ENCODE measurements at regions not wholly inside any gene's neighbourhood (a gene's known extent, or its start where the extent isn't known, plus 50 kb on each side); places are given as distances from the start of the nearest gene placed in this dataset.
A peak's percentile ranks its signal among the peaks of the same experiment; 100 is the strongest.
"Not testable (repeated sequence)": the region's sequence is repeated elsewhere in the genome, so short reads cannot be mapped to it uniquely, and the experiment has no call there.

DNA sequence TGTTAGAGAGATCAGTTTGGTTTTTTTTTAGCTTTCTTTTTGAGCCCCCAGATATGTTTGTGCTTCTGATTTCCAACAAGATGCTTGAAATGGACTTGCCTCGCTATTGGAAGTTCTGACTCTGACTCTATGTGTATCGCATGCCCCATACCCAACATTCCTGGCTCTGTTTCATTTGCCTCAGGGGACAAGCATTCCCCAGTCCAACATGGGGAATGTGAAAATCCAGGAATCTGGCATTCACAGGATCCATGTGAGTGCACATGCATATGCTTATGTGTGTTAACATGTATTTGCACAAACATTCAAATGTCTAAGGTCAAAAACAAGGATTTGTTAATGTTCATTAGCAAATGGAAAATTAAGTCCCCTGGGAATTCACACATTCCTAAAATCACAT, 233.9 kb downstream of the TLR4 start:
- Histone ChIP-seq H3K27me3 (ENCODE audit: control insufficient read depth, insufficient read depth, low read length) (no peaks in the 10 kb centered on the region), H3K27ac (ENCODE audit: low read depth in 2 of 2, low read length in 2 of 2) (no peak overlapping the region), H3K4me1 (ENCODE audit: control insufficient read depth in 2 of 3, insufficient read depth in 2 of 3, low read depth in 1 of 3, low read length in 3 of 3) (no peaks in the 10 kb centered on the region), H3K4me3 (ENCODE audit: low read length in 3 of 3) (no peak overlapping the region), H3K9ac (ENCODE audit: low read length in 3 of 3) (no peak overlapping the region), H3K9me3 (ENCODE audit: control insufficient read depth in 2 of 3, insufficient read depth in 1 of 3, low read length in 3 of 3) (no peaks in the 10 kb centered on the region), H3K36me3 (ENCODE audit: control insufficient read depth in 2 of 3, insufficient read depth in 3 of 3, low read length in 3 of 3) (no peaks in the 10 kb centered on the region)
- intact Hi-C loops (cut with DNase I): no loop called here
- FAIRE-seq: no peak
- TF ChIP-seq, protein P1, sequence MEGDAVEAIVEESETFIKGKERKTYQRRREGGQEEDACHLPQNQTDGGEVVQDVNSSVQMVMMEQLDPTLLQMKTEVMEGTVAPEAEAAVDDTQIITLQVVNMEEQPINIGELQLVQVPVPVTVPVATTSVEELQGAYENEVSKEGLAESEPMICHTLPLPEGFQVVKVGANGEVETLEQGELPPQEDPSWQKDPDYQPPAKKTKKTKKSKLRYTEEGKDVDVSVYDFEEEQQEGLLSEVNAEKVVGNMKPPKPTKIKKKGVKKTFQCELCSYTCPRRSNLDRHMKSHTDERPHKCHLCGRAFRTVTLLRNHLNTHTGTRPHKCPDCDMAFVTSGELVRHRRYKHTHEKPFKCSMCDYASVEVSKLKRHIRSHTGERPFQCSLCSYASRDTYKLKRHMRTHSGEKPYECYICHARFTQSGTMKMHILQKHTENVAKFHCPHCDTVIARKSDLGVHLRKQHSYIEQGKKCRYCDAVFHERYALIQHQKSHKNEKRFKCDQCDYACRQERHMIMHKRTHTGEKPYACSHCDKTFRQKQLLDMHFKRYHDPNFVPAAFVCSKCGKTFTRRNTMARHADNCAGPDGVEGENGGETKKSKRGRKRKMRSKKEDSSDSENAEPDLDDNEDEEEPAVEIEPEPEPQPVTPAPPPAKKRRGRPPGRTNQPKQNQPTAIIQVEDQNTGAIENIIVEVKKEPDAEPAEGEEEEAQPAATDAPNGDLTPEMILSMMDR (IDR thresholded peaks at IDR 0.05; ENCODE audit: borderline replicate concordance, extremely low read depth, insufficient read depth): no peak
- peak in 3 of 5 donors; percentile 33 to 60 (median 39) for DNase-seq

DNA sequence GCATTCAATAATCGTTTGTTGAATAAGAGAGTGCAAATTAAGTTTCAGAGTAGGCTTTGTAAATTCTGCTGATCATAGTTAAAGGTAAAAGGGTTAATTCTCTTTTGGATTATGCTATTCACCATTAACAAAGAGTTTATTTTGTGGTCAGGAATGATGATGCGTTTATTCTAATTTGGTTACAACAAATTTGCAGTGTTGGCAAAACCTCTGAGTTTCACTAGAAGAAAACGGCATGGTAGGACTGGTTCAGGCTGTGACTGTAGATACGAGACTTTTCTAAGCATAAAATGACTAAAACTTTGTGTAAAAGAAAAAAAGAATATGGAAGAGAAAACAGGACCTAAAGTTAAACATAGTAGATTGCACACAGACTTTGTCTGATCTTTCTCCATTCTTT, 234.7 kb downstream of the TLR4 start:
- Histone ChIP-seq H3K4me1 (ENCODE audit: control insufficient read depth in 2 of 3, insufficient read depth in 2 of 3, low read depth in 1 of 3, low read length in 3 of 3) (no peaks in the 10 kb centered on the region), H3K27me3 (ENCODE audit: control insufficient read depth, insufficient read depth, low read length) (no peaks in the 10 kb centered on the region), H3K9me3 (ENCODE audit: control insufficient read depth in 2 of 3, insufficient read depth in 1 of 3, low read length in 3 of 3) (no peaks in the 10 kb centered on the region), H3K27ac (ENCODE audit: low read depth in 2 of 2, low read length in 2 of 2) (no peak overlapping the region), H3K9ac (ENCODE audit: low read length in 3 of 3) (no peak overlapping the region), H3K4me3 (ENCODE audit: low read length in 3 of 3) (no peak overlapping the region), H3K36me3 (ENCODE audit: control insufficient read depth in 2 of 3, insufficient read depth in 3 of 3, low read length in 3 of 3) (no peaks in the 10 kb centered on the region)
- TF ChIP-seq, protein P1 (IDR thresholded peaks at IDR 0.05; ENCODE audit: borderline replicate concordance, extremely low read depth, insufficient read depth): no peak
- no peak for DNase-seq
- FAIRE-seq: no peak
- intact Hi-C loops (cut with DNase I): no loop called here

DNA sequence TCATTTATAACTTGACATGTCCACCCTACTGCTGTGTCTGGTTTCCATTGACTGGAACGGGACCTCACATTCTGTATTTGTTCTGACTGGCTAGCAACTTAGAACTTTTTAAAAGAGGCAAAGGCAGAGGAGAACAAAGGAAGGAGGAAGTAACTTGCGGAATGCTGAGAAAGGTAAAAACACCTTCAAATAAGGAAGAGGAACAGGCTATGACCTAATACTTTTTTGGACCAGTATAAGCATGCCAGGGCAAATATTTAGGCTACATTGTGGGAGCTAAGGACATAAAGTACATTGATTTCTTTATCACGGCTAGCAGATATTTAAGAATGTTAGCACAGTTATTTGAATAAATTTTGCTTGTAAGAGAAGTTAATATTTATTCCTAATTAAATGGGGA, 240.5 kb downstream of the TLR4 start:
- intact Hi-C loops (cut with DNase I); H3K36me3 ChIP-seq (ENCODE audit: control insufficient read depth in 2 of 3, insufficient read depth in 3 of 3, low read length in 3 of 3); H3K9ac ChIP-seq (ENCODE audit: low read length in 3 of 3); H3K27me3 ChIP-seq (ENCODE audit: control insufficient read depth, insufficient read depth, low read length); DNase-seq; H3K4me3 ChIP-seq (ENCODE audit: low read length in 3 of 3); FAIRE-seq; H3K27ac ChIP-seq (ENCODE audit: low read depth in 2 of 2, low read length in 2 of 2); H3K4me1 ChIP-seq (ENCODE audit: control insufficient read depth in 2 of 3, insufficient read depth in 2 of 3, low read depth in 1 of 3, low read length in 3 of 3); H3K9me3 ChIP-seq (ENCODE audit: control insufficient read depth in 2 of 3, insufficient read depth in 1 of 3, low read length in 3 of 3): not testable (repeated sequence)

DNA sequence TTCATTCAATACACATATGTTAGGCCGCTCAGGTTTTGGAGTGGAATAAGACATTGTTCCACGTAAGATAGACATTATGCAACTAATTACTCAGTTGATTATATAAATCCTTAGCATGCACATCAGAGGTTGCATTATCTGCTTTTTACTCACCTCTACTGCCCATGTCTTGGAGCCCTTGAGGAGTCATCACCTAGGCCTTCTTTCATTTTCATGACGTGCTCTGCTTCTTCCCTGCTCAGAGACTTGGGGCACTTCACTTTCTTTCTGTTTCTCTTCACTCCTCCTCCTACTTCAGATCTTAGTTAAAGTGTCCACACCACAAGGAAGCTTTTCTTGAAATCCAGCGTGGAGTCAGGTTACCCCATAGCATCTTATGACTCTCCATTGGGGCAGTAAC, 241.1 kb downstream of the TLR4 start:
- FAIRE-seq: no peak
- intact Hi-C loops (cut with DNase I): no loop called here

More for the DNA sequence above, 241.1 kb downstream of the TLR4 start:
- Histone ChIP-seq H3K27ac (ENCODE audit: low read depth in 2 of 2, low read length in 2 of 2) (no peak overlapping the region), H3K4me1 (ENCODE audit: control insufficient read depth in 2 of 3, insufficient read depth in 2 of 3, low read depth in 1 of 3, low read length in 3 of 3) (no peaks in the 10 kb centered on the region), H3K9me3 (ENCODE audit: control insufficient read depth in 2 of 3, insufficient read depth in 1 of 3, low read length in 3 of 3) (no peaks in the 10 kb centered on the region), H3K27me3 (ENCODE audit: control insufficient read depth, insufficient read depth, low read length) (no peaks in the 10 kb centered on the region), H3K36me3 (ENCODE audit: control insufficient read depth in 2 of 3, insufficient read depth in 3 of 3, low read length in 3 of 3) (no peaks in the 10 kb centered on the region), H3K9ac (ENCODE audit: low read length in 3 of 3) (no peak overlapping the region), H3K4me3 (ENCODE audit: low read length in 3 of 3) (no peak overlapping the region)
- no peak for DNase-seq
- TF ChIP-seq, protein P1 (IDR thresholded peaks at IDR 0.05; ENCODE audit: borderline replicate concordance, extremely low read depth, insufficient read depth): no peak
